ENCODE measurements at regions not wholly inside any gene's neighbourhood (a gene's known extent, or its start where the extent isn't known, plus 50 kb on each side); places are given as distances from the start of the nearest gene placed in this dataset.

GRCh38 chr1:34590211-34590623 is 164.6 kb upstream of the GJB5 start:
- Mint-ChIP-seq H3K4me3 (no peak overlapping the region), H3K27ac (no peak overlapping the region), H3K27me3 (no peaks in the 10 kb centered on the region), H3K4me1 (no peaks in the 10 kb centered on the region), H3K9me3 (ENCODE audit: insufficient read depth) (no peaks in the 10 kb centered on the region)
- Histone ChIP-seq H3K36me3 (replicated peaks in 1 of 2; ENCODE audit: control extremely low read depth in 1 of 2, control insufficient read depth in 1 of 2, extremely low read depth in 1 of 2, insufficient read depth in 2 of 2, low read length in 1 of 2) (no peaks in the 10 kb centered on the region), H3K4me1 (ENCODE audit: control insufficient read depth in 2 of 2, insufficient read depth in 2 of 2, low read length in 2 of 2) (no peaks in the 10 kb centered on the region), H3K27me3 (replicated peaks in 1 of 4; ENCODE audit: control extremely low read depth in 1 of 4, control insufficient read depth in 3 of 4, insufficient read depth in 4 of 4, low read length in 3 of 4) (no peaks in the 10 kb centered on the region), H3K9ac (ENCODE audit: low read length) (no peak overlapping the region), H3K4me3 (ENCODE audit: control extremely low read depth in 1 of 5, extremely low read depth in 1 of 5, insufficient read depth in 1 of 5, low read depth in 2 of 5, low read length in 4 of 5) (no peak overlapping the region), H4K20me1 (ENCODE audit: control insufficient read depth, insufficient read depth, low read length, poor library complexity, severe bottlenecking) (no peaks in the 10 kb centered on the region), H3K9me3 (ENCODE audit: control extremely low read depth in 1 of 3, control insufficient read depth in 2 of 3, insufficient read depth in 1 of 3, low read length in 2 of 3) (no peaks in the 10 kb centered on the region), H3K4me2 (replicated peaks; ENCODE audit: low read depth, low read length, poor library complexity, severe bottlenecking) (no peak overlapping the region), H3K27ac (ENCODE audit: low read length in 2 of 2) (no peak overlapping the region), H3K79me2 (ENCODE audit: control insufficient read depth, insufficient read depth, low read length) (no peaks in the 10 kb centered on the region), H2AFZ (ENCODE audit: insufficient read depth, low read depth, low read length, poor library complexity, severe bottlenecking) (no peak overlapping the region)
- ChIA-PET POLR2A (no interaction called here), CTCF (no interaction called here)
- no peak for TF ChIP-seq CTCF (IDR thresholded peaks at IDR 0.05)
- TF ChIP-seq EZH2 (IDR thresholded peaks at IDR 0.05; ENCODE audit: borderline replicate concordance, insufficient read depth, low read depth, low read length, poor library complexity, severe bottlenecking) = no peak
- no peak for DNase-seq
- ATAC-seq (ENCODE audit: low read depth) = no peak
- intact Hi-C loops (cut with micrococcal nuclease) = no loop called here
- WGBS (ENCODE audit: insufficient coverage) = 70% methylated on average over 2 of the region's 4 CpGs

GRCh38 chr1:34591751-34592629 is 162.9 kb upstream of the GJB5 start:
- H3K27ac ChIP-seq (ENCODE audit: low read length in 2 of 2) = no peak overlapping the region
- H3K27me3 ChIP-seq (replicated peaks in 1 of 4; ENCODE audit: control extremely low read depth in 1 of 4, control insufficient read depth in 3 of 4, insufficient read depth in 4 of 4, low read length in 3 of 4) = no peaks in the 10 kb centered on the region
- no peaks in the 10 kb centered on the region for H3K79me2 ChIP-seq (ENCODE audit: control insufficient read depth, insufficient read depth, low read length)
- no peak overlapping the region for H3K4me3 ChIP-seq (ENCODE audit: control extremely low read depth in 1 of 5, extremely low read depth in 1 of 5, insufficient read depth in 1 of 5, low read depth in 2 of 5, low read length in 4 of 5)
- H3K4me3 Mint-ChIP-seq = no peak overlapping the region
- no peaks in the 10 kb centered on the region for H4K20me1 ChIP-seq (ENCODE audit: control insufficient read depth, insufficient read depth, low read length, poor library complexity, severe bottlenecking)
- POLR2A ChIA-PET = no interaction called here
- intact Hi-C loops (cut with micrococcal nuclease) = no loop called here
- TF ChIP-seq EZH2 (IDR thresholded peaks at IDR 0.05; ENCODE audit: borderline replicate concordance, insufficient read depth, low read depth, low read length, poor library complexity, severe bottlenecking) (no peak), CTCF (IDR thresholded peaks at IDR 0.05) (no peak)
- no peak overlapping the region for H3K4me2 ChIP-seq (replicated peaks; ENCODE audit: low read depth, low read length, poor library complexity, severe bottlenecking)
- ATAC-seq (ENCODE audit: low read depth) = no peak
- H2AFZ ChIP-seq (ENCODE audit: insufficient read depth, low read depth, low read length, poor library complexity, severe bottlenecking) = no peak overlapping the region
- H3K4me1 ChIP-seq (ENCODE audit: control insufficient read depth in 2 of 2, insufficient read depth in 2 of 2, low read length in 2 of 2) = no peaks in the 10 kb centered on the region
- no peak for DNase-seq
- H3K36me3 ChIP-seq (replicated peaks in 1 of 2; ENCODE audit: control extremely low read depth in 1 of 2, control insufficient read depth in 1 of 2, extremely low read depth in 1 of 2, insufficient read depth in 2 of 2, low read length in 1 of 2) = no peaks in the 10 kb centered on the region
- 56% methylated on average over 1 of the region's 4 CpGs for WGBS (ENCODE audit: insufficient coverage)
- no peaks in the 10 kb centered on the region for H3K4me1 Mint-ChIP-seq
- H3K27me3 Mint-ChIP-seq = no peaks in the 10 kb centered on the region
- no peak overlapping the region for H3K9ac ChIP-seq (ENCODE audit: low read length)
- CTCF ChIA-PET = no interaction called here
- H3K9me3 Mint-ChIP-seq (ENCODE audit: insufficient read depth) = no peaks in the 10 kb centered on the region
- no peak overlapping the region for H3K27ac Mint-ChIP-seq
- no peaks in the 10 kb centered on the region for H3K9me3 ChIP-seq (ENCODE audit: control extremely low read depth in 1 of 3, control insufficient read depth in 2 of 3, insufficient read depth in 1 of 3, low read length in 2 of 3)

Measured in B cell (primary cell).